ENCODE measurements at regions not wholly inside any gene's neighbourhood (a gene's known extent, or its start where the extent isn't known, plus 50 kb on each side); places are given as distances from the start of the nearest gene placed in this dataset.
"Not testable (repeated sequence)": the region's sequence is repeated elsewhere in the genome, so short reads cannot be mapped to it uniquely, and the experiment has no call there.

GRCh38 chr9:90166374-90166773 is 476.2 kb downstream of the DIRAS2 start:
- intact Hi-C loops (cut with micrococcal nuclease) = not testable (repeated sequence)

- intact Hi-C loops (cut with micrococcal nuclease) = no loop called here
Observed at GRCh38 chr9:90167914-90168313, 474.7 kb downstream of the DIRAS2 start.

GRCh38 chr9:90169490-90169889 is 473.1 kb downstream of the DIRAS2 start:
- intact Hi-C loops (cut with micrococcal nuclease) = no loop called here

GRCh38 chr9:90173935-90174334 is 468.7 kb downstream of the DIRAS2 start:
- intact Hi-C loops (cut with micrococcal nuclease) = not testable (repeated sequence)

- intact Hi-C loops (cut with micrococcal nuclease) = not testable (repeated sequence)
Observed at GRCh38 chr9:90174346-90174745, 468.3 kb downstream of the DIRAS2 start.

- intact Hi-C loops (cut with micrococcal nuclease) = no loop called here
Observed at GRCh38 chr9:90175257-90175656, 467.4 kb downstream of the DIRAS2 start.

- intact Hi-C loops (cut with micrococcal nuclease) = no loop called here
Observed at GRCh38 chr9:90175865-90176264, 466.8 kb downstream of the DIRAS2 start.

- intact Hi-C loops (cut with micrococcal nuclease) = no loop called here
Observed at GRCh38 chr9:90176901-90177300, 465.7 kb downstream of the DIRAS2 start.

- intact Hi-C loops (cut with micrococcal nuclease) = no loop called here
Observed at GRCh38 chr9:90180381-90180780, 462.2 kb downstream of the DIRAS2 start.

GRCh38 chr9:90188656-90189055 is 454.0 kb downstream of the DIRAS2 start:
- intact Hi-C loops (cut with micrococcal nuclease) = no loop called here

- intact Hi-C loops (cut with micrococcal nuclease) = no loop called here
Observed at GRCh38 chr9:90189306-90189705, 453.3 kb downstream of the DIRAS2 start.

- intact Hi-C loops (cut with micrococcal nuclease) = not testable (repeated sequence)
Observed at GRCh38 chr9:90192465-90192864, 450.2 kb downstream of the DIRAS2 start.

GRCh38 chr9:90198956-90199355 is 443.7 kb downstream of the DIRAS2 start:
- intact Hi-C loops (cut with micrococcal nuclease) = no loop called here

- intact Hi-C loops (cut with micrococcal nuclease) = no loop called here
Observed at GRCh38 chr9:90201766-90202165, 440.9 kb downstream of the DIRAS2 start.

- intact Hi-C loops (cut with micrococcal nuclease) = no loop called here
Observed at GRCh38 chr9:90204128-90204831, 438.3 kb downstream of the DIRAS2 start.

GRCh38 chr9:90213045-90213444 is 429.6 kb downstream of the DIRAS2 start:
- intact Hi-C loops (cut with micrococcal nuclease) = not testable (repeated sequence)

- intact Hi-C loops (cut with micrococcal nuclease) = loop anchor here (1.0 to 2.0 kb wide), 2 partner anchors 77 to 621 kb away; no protein-coding TSS in a partner anchor
Observed at GRCh38 chr9:90219548-90220118, 423.0 kb downstream of the DIRAS2 start.

GRCh38 chr9:90221899-90222298 is 420.7 kb downstream of the DIRAS2 start:
- intact Hi-C loops (cut with micrococcal nuclease) = not testable (repeated sequence)

GRCh38 chr9:90226839-90227338 is 415.7 kb downstream of the DIRAS2 start:
- intact Hi-C loops (cut with micrococcal nuclease) = loop anchor here (1.0 kb wide), 4 partner anchors 86 to 644 kb away; no protein-coding TSS in a partner anchor

GRCh38 chr9:90233081-90233480 is 409.5 kb downstream of the DIRAS2 start:
- intact Hi-C loops (cut with micrococcal nuclease) = not testable (repeated sequence)

GRCh38 chr9:90240541-90240940 is 402.1 kb downstream of the DIRAS2 start:
- intact Hi-C loops (cut with micrococcal nuclease) = no loop called here

- intact Hi-C loops (cut with micrococcal nuclease) = no loop called here
Observed at GRCh38 chr9:90245661-90246060, 397.0 kb downstream of the DIRAS2 start.

- intact Hi-C loops (cut with micrococcal nuclease) = no loop called here
Observed at GRCh38 chr9:90249094-90249493, 393.5 kb downstream of the DIRAS2 start.
